Urinary bladder (tissue), 3 donors: ENCODE measurements at regions not wholly inside any gene's neighbourhood (a gene's known extent, or its start where the extent isn't known, plus 50 kb on each side); places are given as distances from the start of the nearest gene placed in this dataset.

Experiments used
- DNase-seq: peaks from one replicate; pipeline ENCODE4 v3.0.0-alpha.2; 2015; ENCODE audit errors: extremely low spot score
- H3K27ac ChIP-seq: one replicate; pipeline ENCODE4 v1.5.1; 2013; ENCODE audit warnings: low read depth, mild to moderate bottlenecking, moderate library complexity
- H3K36me3 ChIP-seq: one replicate; pipeline ENCODE4 v1.6.1; 2013; ENCODE audit warnings: mild to moderate bottlenecking, moderate library complexity; ENCODE audit not compliant: insufficient read depth
- H3K4me1 ChIP-seq: one replicate; pipeline ENCODE4 v1.6.1; 2013; ENCODE audit warnings: mild to moderate bottlenecking, moderate library complexity; ENCODE audit not compliant: insufficient read depth
- H3K4me3 ChIP-seq: one replicate; pipeline ENCODE4 v1.5.1; 2013; ENCODE audit warnings: low read depth, low read length
- WGBS: extraction: QIAGEN DNeasy Blood & Tissue Kit; methylation state at CpG from one replicate; pipeline ENCODE4 v1.1.7; 2013; 5-methylcytosine and 5-hydroxymethylcytosine counted together
- donor health status: healthy with polysubstance abuse.
- donor health status: healthy.

DNA sequence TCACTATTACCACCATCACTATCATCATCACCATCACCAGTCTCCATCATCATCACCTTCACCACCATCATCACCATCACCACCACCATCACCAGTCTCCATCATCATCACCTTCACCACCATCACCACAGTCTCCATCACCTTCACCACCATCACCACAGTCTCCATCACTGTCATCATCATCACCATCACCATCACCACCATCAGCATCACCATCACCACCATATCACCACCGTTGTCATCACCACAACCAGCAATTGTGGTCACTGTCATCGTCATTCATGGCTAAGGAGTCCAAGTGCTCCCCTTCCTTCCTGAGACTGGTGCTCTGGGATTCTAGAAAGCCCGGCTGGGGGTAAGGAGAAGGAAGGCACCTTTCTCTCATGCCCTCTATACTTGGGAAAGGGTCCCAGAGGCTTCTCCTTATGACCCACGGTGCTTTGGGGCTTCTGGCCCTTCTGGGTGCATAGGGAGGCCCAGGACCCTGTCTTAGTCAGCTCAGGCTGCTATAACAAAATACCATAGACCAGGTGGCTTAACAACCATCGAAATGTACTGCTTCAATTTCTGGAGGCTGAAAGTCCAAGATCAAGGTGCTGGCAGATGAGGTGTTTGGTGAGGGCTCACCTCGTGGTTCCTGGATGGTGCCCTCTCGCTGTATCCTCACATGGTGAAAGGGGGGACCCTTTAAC, 93.4 kb upstream of the GSE1 start:
- Histone ChIP-seq H3K4me1 (peaks cover 2% of the 10 kb centered on the region), H3K27ac (no peak overlapping the region), H3K36me3 (no peaks in the 10 kb centered on the region), H3K4me3 (no peak overlapping the region)
- no peak for DNase-seq
- WGBS, result 94% methylated on average over 7 of the region's 7 CpGs

DNA sequence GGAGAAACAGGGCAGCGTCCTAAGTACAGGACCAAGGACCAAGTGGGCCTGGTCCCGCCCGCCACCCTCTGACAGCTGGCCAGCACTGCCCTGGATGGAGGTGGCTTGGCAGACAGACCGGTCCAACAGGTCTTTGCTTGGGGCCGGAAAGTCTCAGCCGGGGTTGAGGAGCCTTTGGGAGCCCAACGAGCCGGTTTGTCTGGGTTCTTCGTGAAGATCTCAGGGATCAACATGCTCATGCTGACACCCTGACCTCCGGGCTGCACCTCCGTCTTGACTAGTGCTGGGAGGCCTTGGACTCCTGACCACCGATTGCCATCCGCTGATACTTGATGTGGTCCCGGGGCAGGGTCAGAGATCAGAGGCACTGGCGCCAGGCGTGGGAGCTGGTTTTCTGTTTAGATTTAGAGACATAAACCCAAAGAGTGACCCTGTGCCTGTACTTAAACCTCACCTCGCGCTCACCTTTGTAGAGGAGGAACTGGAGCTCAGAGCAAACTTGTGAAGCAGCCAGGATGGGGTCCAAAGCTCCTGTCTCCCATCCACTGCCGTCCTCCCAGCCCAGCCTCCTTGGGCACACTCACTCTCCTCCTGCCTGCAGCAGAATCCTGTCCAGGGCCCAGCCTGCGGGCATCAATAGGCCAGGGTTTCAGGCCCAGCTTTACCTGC, 92.1 kb upstream of the GSE1 start:
- Histone ChIP-seq H3K4me1 (peaks cover 2% of the 10 kb centered on the region), H3K36me3 (no peaks in the 10 kb centered on the region), H3K4me3 (no peak overlapping the region), H3K27ac (no peak overlapping the region)
- DNase-seq, result no peak
- 82% methylated on average over 20 of the region's 20 CpGs for WGBS

DNA sequence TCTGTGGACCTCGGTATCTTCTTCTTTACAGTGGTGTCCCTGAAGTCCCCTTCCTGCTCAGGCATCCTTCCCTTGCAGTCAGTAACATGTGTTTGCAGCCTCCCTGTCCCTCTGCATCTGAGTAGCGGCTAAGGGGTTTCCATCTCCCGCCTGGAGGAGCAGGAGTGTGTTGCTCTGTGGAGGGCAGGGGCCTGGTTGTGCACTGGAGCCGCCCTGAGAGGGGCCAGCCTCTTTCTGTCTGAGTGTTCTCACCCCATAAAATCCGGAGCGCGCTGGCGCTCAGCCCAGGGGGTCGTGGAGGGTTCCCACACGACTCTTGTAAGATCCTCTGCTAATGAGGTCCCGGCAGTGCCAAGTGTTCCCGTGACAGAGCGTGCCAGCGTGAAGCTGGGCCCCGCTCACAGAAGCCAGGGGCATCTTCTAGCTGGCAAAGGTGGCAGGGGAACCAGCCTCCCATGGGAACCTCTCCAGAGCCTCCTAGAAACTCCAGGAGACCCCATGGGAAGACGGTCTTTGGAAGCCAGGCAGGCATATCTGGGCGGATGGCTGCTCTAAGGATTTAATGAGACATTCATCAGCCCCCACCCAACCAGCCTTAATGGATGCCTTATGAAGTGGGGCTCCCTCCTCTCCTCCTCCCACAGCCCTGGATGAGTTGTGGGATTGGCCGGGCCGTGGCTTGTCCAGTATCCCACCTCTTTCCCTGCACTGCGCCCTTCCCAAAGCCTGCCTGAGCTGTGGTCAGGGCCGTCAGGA, 91.4 kb upstream of the GSE1 start:
- Histone ChIP-seq H3K4me1 (peaks cover 2% of the 10 kb centered on the region), H3K36me3 (no peaks in the 10 kb centered on the region), H3K27ac (no peak overlapping the region), H3K4me3 (no peak overlapping the region)
- WGBS, result 49% methylated on average over 21 of the region's 21 CpGs
- DNase-seq, result peak; percentile 67

DNA sequence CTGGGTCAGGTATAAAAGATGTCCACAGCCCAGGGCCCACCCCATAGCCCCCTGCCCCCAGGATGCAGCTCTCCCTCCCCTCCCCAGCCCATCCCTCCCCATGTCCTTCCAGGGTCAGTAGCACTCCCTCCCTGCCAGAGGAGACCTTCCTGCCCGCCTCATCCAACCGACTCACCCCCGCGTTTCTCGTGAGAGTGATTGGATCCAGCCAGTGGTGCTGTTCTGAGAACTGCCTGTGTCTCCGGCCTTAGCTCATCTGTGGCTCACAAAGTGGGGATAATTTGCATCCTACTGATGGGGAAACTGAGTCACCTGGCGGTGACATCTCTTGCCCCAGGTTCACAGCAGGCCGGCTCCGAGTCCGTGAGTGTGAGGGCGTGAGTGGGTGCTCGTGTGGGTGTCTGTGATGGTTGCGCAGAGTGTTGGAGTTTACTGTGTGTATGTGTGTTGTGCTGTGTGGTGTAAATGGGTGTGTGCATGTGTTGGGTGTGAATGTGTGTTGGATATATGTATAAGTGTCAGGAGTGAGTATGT, 90.7 kb upstream of the GSE1 start:
- H3K27ac ChIP-seq, result no peak overlapping the region
- 82% methylated on average over 13 of the region's 13 CpGs for WGBS
- H3K4me1 ChIP-seq, result peaks cover 2% of the 10 kb centered on the region
- no peaks in the 10 kb centered on the region for H3K36me3 ChIP-seq
- DNase-seq, result no peak
- H3K4me3 ChIP-seq, result no peak overlapping the region

DNA sequence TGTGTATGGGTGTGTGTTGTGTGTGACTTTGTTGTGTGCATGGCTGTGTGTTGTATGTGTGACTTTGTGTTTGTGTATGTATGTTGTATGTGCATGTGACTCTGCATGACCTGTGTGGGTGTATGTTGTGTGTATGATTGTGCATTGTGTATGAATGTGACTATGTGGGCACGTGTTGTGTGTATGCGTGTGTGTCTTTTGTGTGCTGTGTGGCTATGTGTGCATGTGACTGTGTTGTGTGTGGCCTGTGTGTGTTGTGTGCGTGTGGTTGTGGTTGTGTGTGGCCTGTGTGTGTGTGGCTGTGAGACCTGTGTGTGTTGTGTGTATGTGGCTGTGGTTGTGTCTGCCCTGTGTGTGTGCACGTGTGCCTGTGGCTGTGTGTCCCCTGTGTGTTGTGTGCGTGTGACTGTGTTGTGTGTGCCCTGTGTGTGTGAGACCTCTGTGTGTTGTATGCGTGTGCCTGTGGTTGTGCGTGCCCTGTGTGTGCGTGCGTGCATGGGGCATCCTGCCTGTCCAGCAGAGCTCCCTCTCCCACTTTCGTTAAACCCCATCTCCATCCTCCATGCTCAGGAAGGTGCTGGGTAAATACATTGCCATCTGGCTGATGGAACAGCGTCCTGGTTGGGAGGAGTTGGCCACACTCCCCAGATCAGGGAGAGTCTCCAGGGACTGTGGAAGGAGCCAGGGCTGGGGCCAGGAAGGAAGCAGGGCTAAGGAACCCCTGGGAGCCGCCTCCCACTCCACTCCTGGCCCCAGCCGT, 90.1 kb upstream of the GSE1 start:
- no peak for DNase-seq
- 66% methylated on average over 13 of the region's 13 CpGs for WGBS

DNA sequence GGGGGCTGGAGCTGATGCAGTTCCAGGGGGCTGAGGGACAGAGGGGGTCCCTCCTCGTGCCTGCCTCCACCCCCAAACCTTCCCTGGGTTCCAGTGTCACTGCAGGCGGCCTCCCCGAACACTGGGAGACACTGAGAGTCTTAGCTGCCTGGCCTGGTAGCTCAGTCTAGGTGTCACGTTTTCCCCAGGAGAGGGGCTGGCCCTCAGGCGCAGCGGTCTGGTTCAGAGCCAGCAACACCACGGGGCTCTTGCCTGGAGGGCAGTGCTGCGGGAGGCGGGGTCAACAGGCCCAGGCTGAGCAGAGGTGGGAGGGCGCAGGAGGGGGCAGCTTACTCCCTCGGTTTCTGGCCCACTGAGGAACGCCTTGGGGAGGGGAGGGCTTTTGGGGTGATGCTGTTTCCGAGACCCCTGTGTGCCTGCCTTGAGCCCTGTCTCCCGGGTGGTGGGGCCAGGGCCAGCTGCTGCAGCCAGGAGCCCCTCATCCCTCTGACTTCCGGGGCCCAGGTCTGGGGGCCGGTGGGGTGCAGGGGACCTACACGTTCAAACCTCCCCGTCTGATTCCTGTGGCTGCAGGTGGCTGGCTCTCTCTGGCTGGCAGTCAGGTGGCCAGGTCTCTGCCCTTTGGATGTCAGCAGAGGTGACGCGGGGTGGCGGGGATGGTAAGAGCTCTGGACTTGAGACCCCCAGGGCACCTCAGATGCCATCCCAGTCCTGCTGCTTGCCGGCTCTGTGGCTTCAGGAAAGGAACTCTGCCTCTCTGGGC, 89.3 kb upstream of the GSE1 start:
- H3K27ac ChIP-seq, result no peak overlapping the region
- no peak for DNase-seq
- H3K36me3 ChIP-seq, result no peaks in the 10 kb centered on the region
- H3K4me3 ChIP-seq, result no peak overlapping the region
- H3K4me1 ChIP-seq, result peaks cover 2% of the 10 kb centered on the region
- 66% methylated on average over 22 of the region's 22 CpGs for WGBS

More for the DNA sequence above, 90.1 kb upstream of the GSE1 start:
- H3K27ac ChIP-seq, result no peak overlapping the region
- no peaks in the 10 kb centered on the region for H3K36me3 ChIP-seq
- H3K4me3 ChIP-seq, result no peak overlapping the region
- H3K4me1 ChIP-seq, result peaks cover 2% of the 10 kb centered on the region

DNA sequence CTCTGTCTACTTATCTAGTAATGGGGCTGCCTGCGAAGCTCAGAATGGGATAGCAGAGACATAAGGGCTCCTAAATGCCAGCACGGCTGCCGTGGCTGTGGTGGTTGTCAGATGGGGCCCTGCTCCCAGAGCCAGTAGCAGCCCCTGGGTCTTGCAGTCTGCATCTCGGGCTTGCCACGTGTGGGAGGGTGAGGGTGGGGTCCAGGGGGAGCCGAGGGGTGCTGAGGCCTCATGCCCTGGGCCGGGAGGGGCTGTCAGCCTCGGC, 88.8 kb upstream of the GSE1 start:
- Histone ChIP-seq H3K36me3 (no peaks in the 10 kb centered on the region), H3K27ac (no peak overlapping the region), H3K4me3 (no peak overlapping the region), H3K4me1 (peaks cover 2% of the 10 kb centered on the region)
- WGBS, result 81% methylated on average over 8 of the region's 8 CpGs
- no peak for DNase-seq

DNA sequence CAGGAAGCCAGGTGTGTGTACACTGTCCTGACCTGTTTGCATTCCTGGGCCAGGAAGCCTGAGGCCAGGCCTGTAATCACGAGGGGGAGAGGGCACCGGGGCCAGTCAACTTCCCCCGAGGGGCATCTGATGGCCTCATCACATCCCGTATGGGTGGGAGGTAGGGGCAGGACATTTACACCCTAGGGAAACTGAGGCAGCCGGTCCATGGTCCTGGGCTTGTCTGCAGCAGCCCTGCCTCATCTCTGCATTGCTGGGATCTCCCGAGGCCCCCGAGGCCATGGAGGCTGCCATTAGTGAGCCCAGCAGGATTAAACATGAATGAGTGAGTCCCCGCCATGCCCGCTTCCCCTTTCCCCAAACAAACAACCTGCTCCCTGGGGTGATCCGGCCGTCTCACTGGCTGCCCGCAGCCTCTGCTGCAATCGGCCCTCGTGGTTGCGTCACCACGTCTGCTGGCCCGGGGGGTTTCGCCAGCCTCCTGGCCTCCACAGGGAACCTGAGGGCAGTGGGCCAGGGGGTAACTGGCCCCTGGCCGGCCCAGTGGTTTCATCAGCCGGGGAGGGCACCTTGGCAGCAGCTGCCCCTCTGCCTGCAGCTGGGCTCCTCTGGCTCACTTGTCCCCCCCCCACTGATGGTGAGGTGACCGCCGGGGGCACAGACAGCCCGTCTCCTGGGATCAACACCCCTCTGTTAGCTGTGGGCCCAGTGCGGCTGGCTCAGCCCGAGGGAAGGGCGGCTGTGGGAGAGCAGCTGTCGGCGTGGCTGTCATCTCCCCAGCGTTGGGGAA, 88.3 kb upstream of the GSE1 start:
- no peak overlapping the region for H3K27ac ChIP-seq
- H3K4me1 ChIP-seq, result peaks cover 2% of the 10 kb centered on the region
- H3K36me3 ChIP-seq, result no peaks in the 10 kb centered on the region
- DNase-seq, result no peak
- 79% methylated on average over 29 of the region's 29 CpGs for WGBS
- H3K4me3 ChIP-seq, result no peak overlapping the region

DNA sequence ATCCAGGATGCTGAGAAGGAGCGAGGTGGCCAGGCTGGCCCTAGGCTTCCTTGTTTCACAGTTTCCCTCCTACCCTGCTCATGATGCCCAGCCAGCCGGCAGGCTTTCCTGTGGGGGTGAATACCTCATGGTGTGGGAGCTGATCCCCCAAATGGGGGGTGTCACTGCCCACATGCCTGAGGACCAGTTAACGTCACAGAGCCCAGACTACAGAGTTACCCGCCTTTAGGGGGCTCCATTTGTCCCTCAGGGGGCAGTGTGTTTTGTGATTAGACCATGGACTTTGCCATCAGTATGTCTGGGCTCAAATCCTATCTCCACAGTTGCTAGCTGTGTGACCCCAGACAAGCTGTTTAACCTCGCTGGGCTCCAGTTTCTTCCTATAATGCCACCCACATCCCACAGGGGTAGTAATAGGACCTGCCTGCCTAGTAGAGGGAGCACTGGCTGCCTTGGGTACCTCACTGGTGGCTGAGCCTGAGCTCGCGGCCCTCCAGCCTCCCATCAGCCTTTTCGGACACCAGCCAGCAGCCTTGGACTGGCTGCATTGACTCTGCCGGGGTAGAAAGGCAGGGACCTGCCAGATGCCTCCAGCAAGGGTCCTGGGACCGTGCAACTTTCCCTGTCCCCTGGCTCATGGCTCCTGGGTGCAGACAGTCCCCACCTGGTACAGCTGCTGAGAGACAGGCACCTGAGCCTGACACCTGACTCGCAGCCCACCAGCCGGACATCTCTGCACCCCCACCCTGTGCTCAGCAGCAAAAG, 87.5 kb upstream of the GSE1 start:
- Histone ChIP-seq H3K4me3 (no peak overlapping the region), H3K4me1 (peaks cover 2% of the 10 kb centered on the region), H3K27ac (no peak overlapping the region), H3K36me3 (no peaks in the 10 kb centered on the region)
- DNase-seq, result no peak
- WGBS, result 90% methylated on average over 12 of the region's 12 CpGs

DNA sequence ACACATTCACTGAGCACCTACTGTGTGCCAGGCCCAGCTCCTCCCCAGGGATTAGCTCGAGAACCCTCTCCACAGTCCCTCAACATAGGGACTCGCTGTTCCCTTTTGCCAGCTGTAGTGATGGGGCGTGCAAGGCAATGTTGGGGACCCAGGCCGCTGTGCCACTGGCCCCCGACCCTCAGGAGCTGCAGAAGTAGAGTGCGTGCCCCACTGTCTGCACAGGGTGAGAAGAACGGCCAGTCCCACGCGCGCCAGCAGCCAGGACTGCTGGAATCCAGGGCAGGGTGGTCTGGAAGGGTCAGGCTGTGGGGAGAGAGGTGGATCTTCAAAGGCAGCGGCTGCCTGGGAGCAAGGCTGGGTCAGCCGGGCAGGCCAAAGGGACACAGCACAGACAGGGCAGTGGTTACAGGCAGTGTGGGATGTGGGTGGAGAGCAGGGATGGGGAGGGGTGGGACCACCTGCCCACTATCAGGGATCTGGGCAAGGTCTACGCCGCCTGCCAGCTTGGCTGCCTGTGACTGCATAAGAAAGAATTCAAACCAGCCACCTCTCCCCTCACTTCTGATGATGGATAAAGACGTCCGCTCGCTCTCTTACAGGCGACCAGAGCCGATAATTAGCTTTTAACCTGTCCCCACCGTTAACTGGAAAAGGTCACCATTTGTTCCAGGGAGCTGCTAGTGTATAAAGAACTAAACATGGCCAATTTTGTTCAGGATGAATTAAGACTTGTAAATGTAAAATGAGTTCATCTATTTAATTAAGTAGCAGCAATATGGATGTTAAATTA, 86.7 kb upstream of the GSE1 start:
- no peak overlapping the region for H3K4me3 ChIP-seq
- H3K4me1 ChIP-seq, result peaks cover 2% of the 10 kb centered on the region
- WGBS, result 92% methylated on average over 20 of the region's 20 CpGs
- DNase-seq, result no peak
- no peaks in the 10 kb centered on the region for H3K36me3 ChIP-seq
- no peak overlapping the region for H3K27ac ChIP-seq

DNA sequence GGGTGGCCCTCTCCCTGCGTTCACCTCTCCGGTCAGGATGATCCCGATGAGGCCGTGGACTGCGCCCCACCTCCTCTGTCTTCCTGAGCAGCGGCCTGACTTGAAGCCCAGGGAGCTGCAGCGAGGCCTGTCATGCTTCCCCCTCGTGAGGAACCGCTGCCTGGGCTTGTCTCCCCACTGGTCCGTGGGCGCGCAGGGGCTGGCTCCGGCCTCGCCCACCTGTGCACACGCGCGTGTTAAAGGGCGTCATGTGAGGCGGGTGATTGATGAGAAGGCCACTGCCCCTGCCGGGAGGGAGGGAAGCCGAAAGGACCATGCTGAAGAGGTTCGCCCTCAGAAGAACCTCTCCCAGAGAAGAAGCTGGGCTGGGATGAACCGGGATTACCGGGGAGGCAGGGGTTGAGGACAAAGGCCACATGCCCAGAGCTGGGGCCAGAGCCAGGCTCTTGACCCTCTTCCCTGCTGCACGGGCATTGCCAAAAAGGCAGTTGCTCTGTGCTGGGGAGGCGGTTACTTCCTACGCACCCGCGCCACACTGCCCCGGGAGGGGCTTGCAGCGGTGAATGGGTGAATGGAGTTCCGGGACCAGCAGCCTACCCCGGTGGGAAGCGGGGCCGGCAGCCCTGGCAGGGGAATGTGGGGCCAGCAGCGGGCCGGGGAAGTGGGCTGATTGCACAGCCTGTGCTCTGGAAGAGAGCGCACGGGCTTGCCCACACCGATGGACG, 85.9 kb upstream of the GSE1 start:
- no peak for DNase-seq
- Histone ChIP-seq H3K4me1 (peaks cover 2% of the 10 kb centered on the region), H3K4me3 (no peak overlapping the region), H3K36me3 (no peaks in the 10 kb centered on the region), H3K27ac (no peak overlapping the region)
- WGBS, result 82% methylated on average over 41 of the region's 41 CpGs
